HG03066 (cell line): ENCODE measurements at regions not wholly inside any gene's neighbourhood (a gene's known extent, or its start where the extent isn't known, plus 50 kb on each side); places are given as distances from the start of the nearest gene placed in this dataset.

Experiments used
- ATAC-seq: cut with Tn5 transposase; IDR thresholded peaks from one replicate; pipeline ENCODE4 v1.9.1; 2021; ENCODE audit warnings: low read depth; ENCODE audit not compliant: unreplicated experiment

DNA sequence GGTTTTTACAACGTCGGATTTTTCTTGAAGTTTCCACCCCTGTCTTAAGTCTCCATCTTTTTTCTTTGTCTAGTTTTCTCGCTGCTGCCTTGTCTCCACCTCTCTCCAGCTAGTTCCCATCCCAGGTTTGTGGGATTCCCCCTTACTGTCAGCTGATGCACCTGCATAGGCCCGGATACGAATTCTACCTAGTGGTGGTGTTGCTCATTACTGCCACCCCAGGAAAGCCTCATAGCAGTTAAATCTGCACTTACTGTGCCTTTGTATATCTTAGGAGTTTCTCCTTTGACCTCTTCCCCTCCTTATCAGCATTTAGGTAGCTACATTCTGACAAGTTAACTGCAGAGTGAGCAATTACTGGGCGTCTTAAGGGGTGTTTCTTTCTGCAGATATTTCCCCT lies 1693.1 kb upstream of the TENM3 start:
- no peak for ATAC-seq

- ATAC-seq: no peak
Measured at GRCh38 chr4:180557348-180557747, 1685.9 kb upstream of the TENM3 start.

- no peak for ATAC-seq
Measured at GRCh38 chr4:180557950-180558349, 1685.3 kb upstream of the TENM3 start.

DNA sequence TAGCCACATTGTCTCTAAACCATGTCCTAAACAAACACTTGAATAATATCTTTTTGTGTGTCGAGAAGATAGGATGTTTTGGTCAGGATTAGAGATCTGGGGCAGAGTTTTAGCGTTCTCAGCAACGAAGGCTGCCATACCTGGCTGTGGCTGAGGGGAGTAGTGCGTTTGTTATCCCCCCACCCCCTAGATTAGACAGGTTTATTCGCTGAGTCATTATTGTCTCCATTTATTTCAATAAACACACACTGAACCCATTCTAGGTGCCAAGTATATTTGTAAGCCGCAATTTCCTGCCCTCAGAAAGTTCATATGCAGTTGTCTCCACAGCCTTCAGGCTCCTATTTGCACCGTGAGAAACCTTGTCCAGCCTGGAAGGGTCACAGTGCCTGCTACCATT lies 1684.8 kb upstream of the TENM3 start:
- ATAC-seq: no peak

DNA sequence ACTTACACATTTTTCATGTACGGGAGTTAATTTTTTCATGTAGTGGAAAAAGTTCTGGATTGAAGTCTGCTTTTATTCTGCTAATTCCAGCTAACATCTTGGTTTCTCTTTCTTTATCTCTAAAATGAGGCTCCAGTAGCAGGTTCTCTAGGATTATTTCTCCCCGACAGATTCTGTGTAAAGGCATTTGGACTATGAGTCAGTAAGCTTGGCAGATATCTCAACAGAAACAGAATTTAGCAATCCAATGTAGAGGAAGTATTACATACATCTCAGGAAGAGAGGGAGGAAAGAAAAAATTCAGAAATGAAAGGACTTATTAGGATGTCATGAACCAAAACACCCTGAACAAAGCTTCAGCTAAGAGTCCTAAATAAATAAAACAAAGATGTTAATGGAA lies 1682.3 kb upstream of the TENM3 start:
- no peak for ATAC-seq

GRCh38 chr4:180564026-180564425 lies 1679.2 kb upstream of the TENM3 start:
- ATAC-seq: no peak

DNA sequence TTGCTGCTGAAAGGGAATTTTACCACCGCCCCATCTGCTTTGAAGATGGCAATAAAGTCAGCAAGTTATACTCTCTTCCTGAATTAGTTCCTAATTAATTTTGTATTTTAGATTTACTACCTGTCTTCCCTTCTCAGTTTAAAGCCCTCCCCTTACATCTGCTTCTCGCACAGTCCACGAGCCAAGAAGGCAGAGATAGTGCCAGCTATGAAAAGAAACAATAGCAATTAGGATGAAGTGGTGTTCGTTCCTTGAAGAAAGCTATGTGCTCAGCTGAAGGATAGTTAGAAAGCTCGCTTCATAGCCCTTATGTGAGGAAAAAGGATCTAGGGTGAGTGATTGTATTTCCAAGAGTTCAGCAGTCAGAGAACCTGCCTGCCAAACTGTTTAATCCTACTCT lies 1678.8 kb upstream of the TENM3 start:
- no peak for ATAC-seq

DNA sequence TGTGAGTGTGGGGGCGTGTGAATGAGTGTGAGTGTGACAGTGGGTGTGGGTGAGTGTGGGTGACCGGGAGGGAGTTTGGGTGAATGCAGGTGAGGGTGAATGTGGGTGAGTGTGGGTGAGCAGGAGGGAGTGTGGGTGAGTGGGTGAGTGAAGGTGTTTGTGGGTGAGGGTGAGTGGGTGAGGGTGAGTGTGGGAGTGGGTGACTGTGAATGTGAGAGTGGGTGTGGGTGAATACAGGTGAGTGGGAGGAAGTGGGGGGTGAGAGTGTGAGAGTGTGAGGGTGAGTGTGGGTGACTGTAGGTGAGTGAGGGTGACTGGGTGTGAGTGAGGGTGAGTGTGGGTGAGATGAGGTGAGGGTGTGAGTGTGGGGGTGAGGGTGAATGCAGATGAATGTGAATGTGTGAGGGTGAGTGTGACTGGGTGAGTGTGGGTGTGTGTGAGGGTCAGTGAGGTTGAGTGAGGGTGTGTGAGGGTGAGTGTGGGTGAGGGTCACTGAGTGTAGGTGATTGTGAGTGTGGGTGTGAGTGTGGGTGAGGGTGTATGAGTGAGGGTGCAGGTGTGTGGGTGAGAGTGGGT lies 1677.3 kb upstream of the TENM3 start:
- ATAC-seq: no peak

DNA sequence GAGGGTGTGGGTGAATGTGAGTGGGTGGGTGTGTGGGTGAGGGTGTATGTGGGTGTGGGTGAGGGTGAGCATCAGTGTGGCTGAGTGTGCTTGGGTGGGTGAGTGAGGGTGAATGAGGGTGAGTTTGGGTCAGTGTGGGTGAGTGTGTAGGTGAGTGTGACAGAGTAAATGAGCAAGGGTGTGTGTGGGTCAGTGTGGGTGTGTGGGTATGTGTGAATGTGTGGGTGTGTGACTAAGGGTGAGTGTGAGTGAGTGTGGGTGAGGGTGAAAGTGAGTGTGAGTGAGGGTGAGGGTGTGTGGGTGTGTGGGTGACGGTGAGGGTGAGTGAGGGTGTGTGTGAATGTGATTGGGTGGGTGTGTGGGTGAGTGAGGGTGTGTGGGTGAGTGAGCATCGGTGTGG lies 1676.7 kb upstream of the TENM3 start:
- ATAC-seq: no peak

- no peak for ATAC-seq
Measured at GRCh38 chr4:180567080-180567479, 1676.1 kb upstream of the TENM3 start.

GRCh38 chr4:180571516-180572055 lies 1671.6 kb upstream of the TENM3 start:
- ATAC-seq: no peak

- ATAC-seq: no peak
Measured at GRCh38 chr4:180578175-180578574, 1665.0 kb upstream of the TENM3 start.

DNA sequence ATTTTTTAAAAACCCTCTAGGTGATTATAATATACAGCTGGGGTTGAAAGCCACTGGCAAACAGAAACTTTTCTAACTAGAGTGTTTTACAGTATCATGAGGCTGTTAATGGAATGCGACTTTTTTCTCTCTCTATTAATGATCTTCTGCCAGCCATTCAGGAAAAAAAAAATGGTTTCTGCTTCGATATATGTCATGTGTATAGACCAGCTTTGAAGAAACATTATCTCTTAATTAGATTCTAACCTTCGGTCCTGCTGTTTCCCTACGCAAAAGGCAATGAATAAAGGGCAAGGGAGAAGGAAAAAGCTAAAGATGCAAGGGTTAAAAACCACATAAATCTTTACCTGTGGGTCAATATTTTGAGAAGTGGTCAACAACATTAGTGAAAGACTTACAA lies 1662.1 kb upstream of the TENM3 start:
- no peak for ATAC-seq

DNA sequence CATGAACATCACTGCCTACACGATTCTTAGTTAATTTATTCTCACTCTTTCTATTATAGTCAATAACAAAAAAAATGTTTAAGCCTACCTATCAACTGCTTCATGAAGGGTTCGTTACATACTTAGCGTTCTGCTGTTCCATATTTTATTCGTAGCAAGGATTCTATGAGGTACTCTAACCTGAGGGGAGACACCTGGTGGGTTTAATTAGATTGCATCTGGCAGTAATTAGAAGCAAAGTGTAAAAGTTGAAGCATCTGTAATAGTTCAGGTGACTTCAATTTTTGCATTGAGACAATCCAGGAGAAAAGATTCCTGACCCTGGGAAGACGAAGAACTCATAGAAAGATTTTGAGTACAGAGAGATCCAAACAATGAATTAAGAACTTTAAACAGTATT lies 1655.8 kb upstream of the TENM3 start:
- ATAC-seq: no peak

GRCh38 chr4:180589575-180589974 lies 1653.6 kb upstream of the TENM3 start:
- ATAC-seq: no peak

GRCh38 chr4:180596888-180597483 lies 1646.2 kb upstream of the TENM3 start:
- no peak for ATAC-seq

- ATAC-seq: no peak
Measured at GRCh38 chr4:180598281-180598680, 1644.9 kb upstream of the TENM3 start.

- ATAC-seq: no peak
Measured at GRCh38 chr4:180603791-180604190, 1639.4 kb upstream of the TENM3 start.

DNA sequence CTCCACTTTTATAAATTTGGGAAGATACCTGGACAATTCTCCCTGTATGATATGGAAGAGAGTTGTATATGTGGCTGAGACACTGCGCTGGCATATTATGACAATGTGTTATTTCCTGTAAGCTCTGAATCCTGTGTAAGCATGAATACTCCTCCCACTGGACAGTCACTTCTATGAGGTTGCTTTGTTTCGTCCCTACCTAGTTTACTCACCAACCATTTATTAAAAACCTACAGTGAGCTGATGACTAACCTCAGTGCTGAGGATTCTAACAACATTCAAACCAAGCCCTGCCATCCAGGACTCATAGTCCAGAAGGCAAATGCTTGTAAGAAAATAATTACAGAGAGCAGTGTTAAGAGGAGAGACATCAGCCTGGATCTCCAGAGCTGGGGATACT lies 1632.9 kb upstream of the TENM3 start:
- ATAC-seq: no peak

- ATAC-seq: no peak
Measured at GRCh38 chr4:180615746-180616145, 1627.5 kb upstream of the TENM3 start.

DNA sequence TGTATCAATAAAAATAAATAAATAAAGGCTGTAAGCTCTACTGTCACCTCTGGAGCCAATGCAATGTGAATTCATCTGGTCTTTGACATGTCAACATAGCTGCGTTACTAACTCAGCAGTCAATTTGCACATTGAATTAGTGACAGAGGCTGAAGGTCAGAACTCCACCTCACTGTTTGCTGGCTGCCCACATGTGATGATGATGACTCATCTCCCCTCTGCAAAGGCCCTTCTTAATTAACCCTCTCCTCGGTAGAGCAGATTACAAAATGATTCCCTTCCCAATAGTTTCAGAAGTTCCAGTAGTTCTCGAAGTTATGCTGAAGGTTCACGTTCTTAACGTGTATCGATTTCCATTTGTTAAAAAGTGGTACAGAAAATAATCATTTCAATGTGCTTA lies 1626.0 kb upstream of the TENM3 start:
- ATAC-seq: no peak

GRCh38 chr4:180618396-180618795 lies 1624.8 kb upstream of the TENM3 start:
- no peak for ATAC-seq

GRCh38 chr4:180619440-180619839 lies 1623.8 kb upstream of the TENM3 start:
- ATAC-seq: no peak
